ENCODE measurements at regions not wholly inside any gene's neighbourhood (a gene's known extent, or its start where the extent isn't known, plus 50 kb on each side); places are given as distances from the start of the nearest gene placed in this dataset.

DNA sequence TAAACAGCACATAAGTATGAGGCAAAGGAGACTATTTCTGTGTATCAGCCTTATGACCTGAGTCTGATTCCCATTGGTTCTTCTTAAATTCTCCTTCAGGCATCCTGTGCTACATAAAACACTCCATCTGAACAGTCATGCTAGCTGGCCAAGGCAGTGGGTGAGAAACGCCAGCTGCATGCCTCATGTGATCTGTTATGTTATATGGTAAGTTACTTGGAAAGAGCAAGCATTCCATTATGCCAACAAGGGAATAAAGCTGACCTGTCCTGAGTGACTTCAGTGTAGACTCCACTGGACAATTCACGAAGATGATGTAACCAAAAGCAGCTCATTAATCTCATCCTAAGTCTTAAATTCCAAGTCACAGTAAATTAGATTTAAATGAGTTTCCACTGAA is 216.5 kb upstream of the FN1 start (continued):
- TF ChIP-seq ASH2L (IDR thresholded peaks at IDR 0.05; ENCODE audit: low read length) = no peak
- no peak for TF ChIP-seq TEAD4 (IDR thresholded peaks at IDR 0.05; ENCODE audit: low read depth, low read length)

Measured in H1 (cell line).